ENCODE measurements at regions not wholly inside any gene's neighbourhood (a gene's known extent, or its start where the extent isn't known, plus 50 kb on each side); places are given as distances from the start of the nearest gene placed in this dataset.
"Not testable (repeated sequence)": the region's sequence is repeated elsewhere in the genome, so short reads cannot be mapped to it uniquely, and the experiment has no call there.

GRCh38 chr4:82271915-82272480 lies 101.8 kb downstream of the HNRNPD start:
- POLR2A ChIA-PET; DNase-seq; H3K27me3 Mint-ChIP-seq; H3K27ac Mint-ChIP-seq; intact Hi-C loops (cut with micrococcal nuclease); H3K9me3 Mint-ChIP-seq; H3K36me3 Mint-ChIP-seq; H3K4me3 Mint-ChIP-seq: not testable (repeated sequence)
- CTCF ChIA-PET: interaction anchor here (1.5 to 2.1 kb wide), 2 partner anchors 11 to 13 kb away, joined by 4 to 5 read pairs; no protein-coding TSS in a partner anchor
- peaks cover 13% of the 10 kb centered on the region for H3K4me1 Mint-ChIP-seq (ENCODE audit: low read depth)

DNA sequence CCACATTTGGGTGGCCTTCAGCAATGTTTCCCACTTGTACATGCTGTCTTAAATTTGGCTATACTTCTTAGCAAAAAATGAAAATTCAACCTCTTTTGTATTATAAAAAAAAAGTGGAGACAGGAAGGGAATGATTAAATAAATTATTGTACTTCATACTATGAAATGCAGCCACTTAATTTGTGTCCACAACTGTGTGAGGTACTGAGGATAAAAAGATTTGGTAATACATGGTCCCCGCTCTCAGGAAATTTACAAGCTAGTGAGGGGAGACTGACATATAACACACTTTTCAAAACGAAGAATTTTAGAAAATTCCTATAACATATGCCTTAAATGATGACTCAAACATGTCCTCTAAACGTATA lies 105.0 kb downstream of the HNRNPD start:
- ChIA-PET POLR2A (no interaction called here), CTCF (interaction anchor here (0.8 to 2.6 kb wide), 20 partner anchors 8 to 918 kb away, joined by 3 to 22 read pairs (median 6); no protein-coding TSS in a partner anchor)
- Mint-ChIP-seq H3K9me3 (no peaks in the 10 kb centered on the region), H3K27me3 (peaks cover 3% of the 10 kb centered on the region), H3K4me1 (ENCODE audit: low read depth) (peaks cover 9% of the 10 kb centered on the region), H3K36me3 (no peaks in the 10 kb centered on the region), H3K4me3 (no peak overlapping the region), H3K27ac (no peak overlapping the region)
- no peak for DNase-seq
- intact Hi-C loops (cut with micrococcal nuclease): loop anchor here (1.0 to 5.0 kb wide), 4 partner anchors 147 to 864 kb away; no protein-coding TSS in a partner anchor

GRCh38 chr4:82268050-82268825 lies 105.6 kb downstream of the HNRNPD start:
- Mint-ChIP-seq H3K4me3 (no peak overlapping the region), H3K27me3 (peaks cover 3% of the 10 kb centered on the region), H3K27ac (no peak overlapping the region), H3K9me3 (no peaks in the 10 kb centered on the region), H3K4me1 (ENCODE audit: low read depth) (peaks cover 9% of the 10 kb centered on the region), H3K36me3 (no peaks in the 10 kb centered on the region)
- ChIA-PET POLR2A (no interaction called here), CTCF (interaction anchor here (0.7 to 2.6 kb wide), 24 partner anchors 9 to 918 kb away, joined by 3 to 22 read pairs (median 5); no protein-coding TSS in a partner anchor)
- intact Hi-C loops (cut with micrococcal nuclease): loop anchor here (1.0 to 5.0 kb wide), 4 partner anchors 146 to 863 kb away; no protein-coding TSS in a partner anchor
- peak; percentile 54 for DNase-seq

- POLR2A ChIA-PET: no interaction called here
- H3K27ac Mint-ChIP-seq: no peak overlapping the region
- no peaks in the 10 kb centered on the region for H3K9me3 Mint-ChIP-seq
- intact Hi-C loops (cut with micrococcal nuclease): loop anchor here (5.0 kb wide), 1 partner anchor 145 kb away; no protein-coding TSS in a partner anchor
- no peak for DNase-seq
- peaks cover 9% of the 10 kb centered on the region for H3K4me1 Mint-ChIP-seq (ENCODE audit: low read depth)
- peaks cover 3% of the 10 kb centered on the region for H3K27me3 Mint-ChIP-seq
- no peaks in the 10 kb centered on the region for H3K36me3 Mint-ChIP-seq
- H3K4me3 Mint-ChIP-seq: no peak overlapping the region
- CTCF ChIA-PET: interaction anchor here (1.1 to 2.6 kb wide), 11 partner anchors 10 to 869 kb away, joined by 3 to 22 read pairs (median 8); no protein-coding TSS in a partner anchor
Observed at GRCh38 chr4:82267506-82267905, 106.3 kb downstream of the HNRNPD start.

DNA sequence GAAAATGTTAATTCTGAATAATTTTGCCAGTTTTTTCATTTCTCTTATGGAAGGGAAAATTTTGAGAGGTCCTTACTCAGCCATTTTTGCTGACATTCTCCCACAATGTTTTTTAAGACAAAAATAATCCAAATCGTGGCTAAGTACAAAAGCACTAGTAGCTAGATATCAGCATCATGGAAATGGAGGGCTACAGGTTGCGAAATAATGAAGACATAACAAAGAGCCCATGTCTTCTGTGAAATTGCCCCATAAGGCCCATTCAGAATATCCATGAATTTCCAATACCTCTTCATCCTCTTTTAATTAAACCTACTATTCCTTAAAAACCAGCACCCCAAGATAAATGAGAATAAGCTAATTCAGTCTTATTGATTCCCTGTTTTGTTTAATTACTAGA lies 107.4 kb downstream of the HNRNPD start:
- ChIA-PET POLR2A (no interaction called here), CTCF (interaction anchor here (0.8 kb wide), 1 partner anchor 19 kb away, joined by 3 read pairs; no protein-coding TSS in a partner anchor)
- no peak for DNase-seq
- intact Hi-C loops (cut with micrococcal nuclease): loop anchor here (5.0 kb wide), 1 partner anchor 144 kb away; no protein-coding TSS in a partner anchor
- H3K4me3 Mint-ChIP-seq: no peak overlapping the region
- no peak overlapping the region for H3K27ac Mint-ChIP-seq
- no peaks in the 10 kb centered on the region for H3K9me3 Mint-ChIP-seq
- peaks cover 9% of the 10 kb centered on the region for H3K4me1 Mint-ChIP-seq (ENCODE audit: low read depth)
- peaks cover 3% of the 10 kb centered on the region for H3K27me3 Mint-ChIP-seq
- no peaks in the 10 kb centered on the region for H3K36me3 Mint-ChIP-seq

DNA sequence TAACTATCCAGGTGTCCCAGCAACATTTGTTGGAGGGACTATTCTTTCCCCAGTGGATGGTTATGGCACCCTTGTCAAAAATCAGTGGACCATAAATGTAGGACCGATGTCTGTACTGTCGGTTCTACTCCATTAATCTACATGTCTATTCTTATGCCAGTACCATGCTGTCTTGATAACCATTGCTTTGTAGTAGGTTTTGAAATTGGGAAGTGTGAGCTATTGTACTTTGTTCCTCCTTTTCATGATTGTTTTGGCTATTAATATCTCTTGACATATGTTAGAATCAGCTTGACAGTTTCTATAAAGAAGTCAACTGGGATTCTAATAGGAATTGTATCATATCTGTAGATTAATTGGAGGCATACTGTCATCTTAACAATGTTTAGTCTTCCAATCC lies 112.7 kb downstream of the HNRNPD start:
- Mint-ChIP-seq H3K4me1 (ENCODE audit: low read depth) (no peaks in the 10 kb centered on the region), H3K9me3 (no peaks in the 10 kb centered on the region), H3K27ac (no peak overlapping the region), H3K36me3 (no peaks in the 10 kb centered on the region), H3K4me3 (no peak overlapping the region), H3K27me3 (peaks cover 3% of the 10 kb centered on the region)
- CTCF ChIA-PET: no interaction called here
- POLR2A ChIA-PET: no interaction called here
- no peak for DNase-seq
- intact Hi-C loops (cut with micrococcal nuclease): no loop called here

DNA sequence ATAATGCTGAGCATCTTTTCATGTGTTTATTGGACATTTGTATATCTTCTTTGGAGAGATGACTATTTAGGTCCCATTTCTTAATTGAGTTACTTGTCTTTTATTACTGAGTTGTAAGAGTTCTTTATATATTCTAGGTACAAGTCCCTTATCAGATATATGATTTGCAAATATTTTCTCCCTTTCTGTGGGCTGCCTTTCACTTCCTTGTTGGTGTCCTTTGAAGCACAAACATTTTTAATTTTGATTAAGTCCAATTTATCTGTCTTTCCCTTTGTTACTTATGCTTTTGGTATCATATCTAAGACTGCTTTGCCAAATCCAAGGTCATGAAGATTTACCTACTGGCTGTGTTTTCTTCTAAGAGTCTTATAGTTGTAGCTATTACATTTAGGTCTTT lies 113.2 kb downstream of the HNRNPD start:
- Mint-ChIP-seq H3K27ac (no peak overlapping the region), H3K4me3 (no peak overlapping the region), H3K4me1 (ENCODE audit: low read depth) (no peaks in the 10 kb centered on the region), H3K36me3 (no peaks in the 10 kb centered on the region), H3K27me3 (peaks cover 3% of the 10 kb centered on the region), H3K9me3 (no peaks in the 10 kb centered on the region)
- CTCF ChIA-PET: no interaction called here
- intact Hi-C loops (cut with micrococcal nuclease): no loop called here
- no peak for DNase-seq
- POLR2A ChIA-PET: no interaction called here

GRCh38 chr4:82256718-82257117 lies 117.1 kb downstream of the HNRNPD start:
- intact Hi-C loops (cut with micrococcal nuclease): no loop called here

DNA sequence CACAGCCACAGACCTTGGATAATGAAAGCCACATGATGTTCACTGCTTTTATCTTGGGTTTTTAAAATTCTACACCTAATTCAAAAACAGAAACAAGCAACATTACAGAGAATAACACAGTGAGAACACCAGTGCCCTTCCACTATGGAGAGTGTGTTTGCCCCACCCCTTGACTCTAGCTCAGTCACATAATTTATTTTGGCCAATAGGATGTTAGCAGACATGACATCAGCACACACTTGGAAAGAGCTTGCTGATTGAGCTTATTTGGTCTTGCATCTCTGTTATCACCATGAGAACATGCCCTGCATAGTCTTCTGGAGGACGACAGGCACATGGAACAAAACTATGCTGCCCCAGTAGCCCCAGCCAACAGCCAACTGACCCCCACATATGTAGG lies 118.1 kb downstream of the HNRNPD start:
- no peak for DNase-seq
- no peak overlapping the region for H3K27ac Mint-ChIP-seq
- POLR2A ChIA-PET: no interaction called here
- H3K27me3 Mint-ChIP-seq: no peaks in the 10 kb centered on the region
- no peak overlapping the region for H3K4me3 Mint-ChIP-seq
- no peaks in the 10 kb centered on the region for H3K4me1 Mint-ChIP-seq (ENCODE audit: low read depth)
- CTCF ChIA-PET: interaction anchor here (3.8 kb wide), 1 partner anchor 13 kb away, joined by 22 read pairs; no protein-coding TSS in a partner anchor
- intact Hi-C loops (cut with micrococcal nuclease): no loop called here
- H3K9me3 Mint-ChIP-seq: no peaks in the 10 kb centered on the region
- H3K36me3 Mint-ChIP-seq: no peaks in the 10 kb centered on the region

More at GRCh38 chr4:82256718-82257117, 117.1 kb downstream of the HNRNPD start:
- Mint-ChIP-seq H3K36me3 (no peaks in the 10 kb centered on the region), H3K27ac (no peak overlapping the region), H3K27me3 (no peaks in the 10 kb centered on the region), H3K4me3 (no peak overlapping the region), H3K4me1 (ENCODE audit: low read depth) (no peaks in the 10 kb centered on the region), H3K9me3 (no peaks in the 10 kb centered on the region)
- no peak for DNase-seq
- ChIA-PET CTCF (interaction anchor here (3.8 kb wide), 1 partner anchor 12 kb away, joined by 22 read pairs; no protein-coding TSS in a partner anchor), POLR2A (interaction anchor here (0.6 kb wide), 1 partner anchor 138 kb away, joined by 3 read pairs; no protein-coding TSS in a partner anchor)

DNA sequence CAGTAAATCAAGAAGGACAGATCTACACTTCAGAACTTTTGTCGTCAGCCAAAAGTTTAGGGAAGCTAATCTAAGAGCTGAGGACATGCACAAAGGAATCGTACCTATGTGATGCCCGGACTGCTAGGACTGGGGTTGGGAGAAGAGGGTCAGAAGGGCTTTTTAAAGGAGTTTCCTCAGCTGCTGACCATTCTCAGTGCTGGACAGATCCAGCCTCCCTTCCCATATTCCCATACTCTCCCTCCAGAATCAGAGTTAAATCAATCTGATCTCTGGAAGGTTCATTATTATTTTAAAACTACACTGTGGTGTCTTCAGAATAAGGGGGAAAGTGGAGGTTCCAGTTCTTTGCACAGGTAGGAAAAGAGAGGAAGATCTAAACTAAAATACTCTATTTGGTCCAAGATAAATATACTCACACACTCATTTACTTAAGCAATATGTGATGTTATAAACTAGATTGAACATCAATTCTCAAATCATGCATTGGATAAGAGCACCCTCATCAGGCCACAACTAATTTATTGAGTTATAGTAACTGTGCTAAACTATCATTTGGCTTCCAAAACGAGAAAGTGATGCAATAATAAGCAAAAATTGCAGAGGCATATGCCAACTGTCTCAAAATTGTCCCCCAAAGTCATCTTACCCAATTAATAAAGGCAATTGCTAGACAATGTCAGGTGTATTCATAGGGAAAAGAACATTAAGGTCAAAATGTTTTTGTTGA lies 124.7 kb downstream of the HNRNPD start:
- Mint-ChIP-seq H3K27ac (peak overlapping the region; percentile 28), H3K9me3 (no peaks in the 10 kb centered on the region), H3K27me3 (peaks cover 4% of the 10 kb centered on the region), H3K4me3 (no peak overlapping the region), H3K36me3 (no peaks in the 10 kb centered on the region), H3K4me1 (ENCODE audit: low read depth) (peaks cover 2% of the 10 kb centered on the region)
- ChIA-PET CTCF (no interaction called here), POLR2A (no interaction called here)
- no peak for DNase-seq
- intact Hi-C loops (cut with micrococcal nuclease): no loop called here

- intact Hi-C loops (cut with micrococcal nuclease): no loop called here
- no peak overlapping the region for H3K27ac Mint-ChIP-seq
- peaks cover 4% of the 10 kb centered on the region for H3K27me3 Mint-ChIP-seq
- H3K9me3 Mint-ChIP-seq: no peaks in the 10 kb centered on the region
- H3K36me3 Mint-ChIP-seq: no peaks in the 10 kb centered on the region
- peaks cover 2% of the 10 kb centered on the region for H3K4me1 Mint-ChIP-seq (ENCODE audit: low read depth)
- H3K4me3 Mint-ChIP-seq: no peak overlapping the region
- CTCF ChIA-PET: interaction anchor here (1.9 kb wide), 1 partner anchor 21 kb away, joined by 6 read pairs; no protein-coding TSS in a partner anchor
- no peak for DNase-seq
- POLR2A ChIA-PET: no interaction called here
Observed at GRCh38 chr4:82247629-82248028, 126.2 kb downstream of the HNRNPD start.

- ChIA-PET POLR2A (no interaction called here), CTCF (interaction anchor here (1.9 kb wide), 1 partner anchor 21 kb away, joined by 6 read pairs; no protein-coding TSS in a partner anchor)
- Mint-ChIP-seq H3K27me3 (peaks cover 4% of the 10 kb centered on the region), H3K36me3 (no peaks in the 10 kb centered on the region), H3K27ac (no peak overlapping the region), H3K4me1 (ENCODE audit: low read depth) (peaks cover 2% of the 10 kb centered on the region), H3K9me3 (no peaks in the 10 kb centered on the region), H3K4me3 (no peak overlapping the region)
- DNase-seq: no peak
- intact Hi-C loops (cut with micrococcal nuclease): no loop called here
Observed at GRCh38 chr4:82247171-82247570, 126.6 kb downstream of the HNRNPD start.

Data from activated CD4-positive, alpha-beta memory T cell treated with anti-CD3 and anti-CD28 coated beads for 36 hours (primary cell).